Muscle layer of colon (tissue), 2 donors: ENCODE measurements at regions not wholly inside any gene's neighbourhood (a gene's known extent, or its start where the extent isn't known, plus 50 kb on each side); places are given as distances from the start of the nearest gene placed in this dataset.

Experiments
- H3K27ac ChIP-seq: one replicate; pipeline ENCODE4 v1.7.0; 2013; ENCODE audit warnings: low read depth, mild to moderate bottlenecking, low read length, moderate library complexity
- H3K27me3 ChIP-seq, 2 donors: one replicate each; pipeline ENCODE4 v1.7.0; 2013; ENCODE audit warnings: low read length in 2 of 2, mild to moderate bottlenecking in 2 of 2; ENCODE audit not compliant: insufficient read depth in 2 of 2, control insufficient read depth in 1 of 2
- H3K36me3 ChIP-seq: one replicate; pipeline ENCODE4 v1.7.0; 2013; ENCODE audit warnings: mild to moderate bottlenecking, low read length; ENCODE audit not compliant: insufficient read depth
- H3K4me1 ChIP-seq: one replicate; pipeline ENCODE4 v1.7.0; 2013; ENCODE audit warnings: mild to moderate bottlenecking, low read length; ENCODE audit not compliant: insufficient read depth
- H3K4me3 ChIP-seq, 2 donors: one replicate each; pipeline ENCODE4 v1.7.0; 2013; ENCODE audit warnings: low read length in 2 of 2, low read depth in 1 of 2, mild to moderate bottlenecking in 1 of 2, moderate library complexity in 1 of 2
- H3K9ac ChIP-seq: one replicate; pipeline ENCODE4 v1.7.0; 2013; ENCODE audit warnings: low read length
- H3K9me3 ChIP-seq: one replicate; pipeline ENCODE4 v1.7.0; 2013; ENCODE audit warnings: mild to moderate bottlenecking, low read length
- donor health status: abdominal sarcoma.
- donor health status: Adenocarcinoma of cecum.

DNA sequence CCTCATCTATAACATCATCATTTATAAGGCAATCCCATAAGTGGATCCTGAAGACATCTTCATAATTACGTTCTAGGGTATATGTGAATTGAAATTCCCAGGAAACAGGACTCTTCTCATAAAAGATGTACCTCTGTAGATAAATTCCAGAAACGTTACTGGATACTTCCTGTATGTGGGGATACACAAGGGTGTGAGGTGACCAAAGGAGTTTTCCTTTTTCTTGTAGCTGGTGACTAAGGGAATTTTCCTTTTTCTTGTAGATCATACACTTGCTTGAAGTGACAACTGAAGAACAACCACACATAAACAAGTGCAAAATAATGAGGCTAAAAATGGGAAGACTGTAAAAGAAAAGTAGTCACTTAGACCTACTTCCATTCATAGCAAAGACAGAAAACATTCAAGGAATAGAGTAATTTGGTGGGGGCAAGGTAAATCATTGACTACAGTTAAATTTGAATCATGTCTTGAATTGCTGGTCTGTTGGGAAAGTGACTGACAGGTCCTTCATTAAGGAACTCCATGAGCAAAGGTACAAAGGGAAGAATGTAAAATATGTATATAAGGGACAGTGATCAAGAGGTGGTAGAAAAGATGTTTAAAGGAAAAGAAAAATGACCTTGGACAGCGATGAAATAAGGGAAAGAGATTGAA, 53.2 kb upstream of the UBE2E3 start:
- Histone ChIP-seq H3K4me3 (no peak overlapping the region), H3K4me1 (no peaks in the 10 kb centered on the region), H3K36me3 (no peaks in the 10 kb centered on the region), H3K27me3 (no peaks in the 10 kb centered on the region), H3K9ac (no peak overlapping the region), H3K27ac (no peak overlapping the region), H3K9me3 (no peaks in the 10 kb centered on the region)

DNA sequence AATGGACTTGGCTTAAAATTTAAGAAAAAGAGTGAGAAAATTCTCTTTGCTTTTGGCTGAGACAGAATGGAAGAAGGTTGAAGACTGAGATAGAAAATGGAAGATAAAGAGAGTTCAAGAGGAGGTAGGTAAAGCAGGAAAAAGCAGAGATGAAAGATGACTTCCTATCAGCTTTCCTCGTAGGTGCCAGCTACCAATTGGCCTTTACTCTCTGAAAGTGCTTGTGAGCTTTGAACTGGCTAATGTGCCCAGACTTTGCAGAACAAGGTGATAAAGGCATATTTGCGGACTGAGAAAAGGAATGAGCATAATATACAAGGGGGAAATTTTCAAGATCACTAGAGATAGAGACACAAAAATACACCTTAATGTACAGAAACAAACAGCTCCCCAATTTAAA, 54.7 kb upstream of the UBE2E3 start:
- H3K27me3 ChIP-seq, result no peaks in the 10 kb centered on the region
- H3K4me1 ChIP-seq, result no peaks in the 10 kb centered on the region
- no peaks in the 10 kb centered on the region for H3K36me3 ChIP-seq
- H3K9ac ChIP-seq, result no peak overlapping the region
- no peak overlapping the region for H3K4me3 ChIP-seq
- H3K27ac ChIP-seq, result no peak overlapping the region
- no peaks in the 10 kb centered on the region for H3K9me3 ChIP-seq

DNA sequence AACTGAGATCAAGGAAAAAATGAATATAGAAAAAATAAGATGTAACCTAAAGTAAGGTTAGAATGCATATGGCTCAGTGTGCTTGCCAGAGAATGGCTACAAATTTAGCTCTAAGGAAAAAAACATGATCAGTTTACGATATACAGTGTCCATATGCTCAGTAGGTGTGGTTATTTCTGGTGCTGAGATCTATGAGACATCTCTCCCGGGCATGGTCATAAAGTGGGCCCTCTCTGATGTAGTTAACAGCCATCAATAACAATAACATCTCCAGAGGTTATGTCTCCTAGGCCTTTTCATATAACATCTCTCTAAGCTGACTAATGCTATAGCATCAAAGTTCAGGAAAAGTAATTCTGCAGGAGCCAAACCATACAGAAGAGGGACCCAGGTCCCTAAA, 56.3 kb upstream of the UBE2E3 start:
- no peaks in the 10 kb centered on the region for H3K36me3 ChIP-seq
- H3K4me3 ChIP-seq, result no peak overlapping the region
- no peaks in the 10 kb centered on the region for H3K4me1 ChIP-seq
- H3K9me3 ChIP-seq, result no peaks in the 10 kb centered on the region
- no peak overlapping the region for H3K9ac ChIP-seq
- no peaks in the 10 kb centered on the region for H3K27me3 ChIP-seq
- H3K27ac ChIP-seq, result no peak overlapping the region

DNA sequence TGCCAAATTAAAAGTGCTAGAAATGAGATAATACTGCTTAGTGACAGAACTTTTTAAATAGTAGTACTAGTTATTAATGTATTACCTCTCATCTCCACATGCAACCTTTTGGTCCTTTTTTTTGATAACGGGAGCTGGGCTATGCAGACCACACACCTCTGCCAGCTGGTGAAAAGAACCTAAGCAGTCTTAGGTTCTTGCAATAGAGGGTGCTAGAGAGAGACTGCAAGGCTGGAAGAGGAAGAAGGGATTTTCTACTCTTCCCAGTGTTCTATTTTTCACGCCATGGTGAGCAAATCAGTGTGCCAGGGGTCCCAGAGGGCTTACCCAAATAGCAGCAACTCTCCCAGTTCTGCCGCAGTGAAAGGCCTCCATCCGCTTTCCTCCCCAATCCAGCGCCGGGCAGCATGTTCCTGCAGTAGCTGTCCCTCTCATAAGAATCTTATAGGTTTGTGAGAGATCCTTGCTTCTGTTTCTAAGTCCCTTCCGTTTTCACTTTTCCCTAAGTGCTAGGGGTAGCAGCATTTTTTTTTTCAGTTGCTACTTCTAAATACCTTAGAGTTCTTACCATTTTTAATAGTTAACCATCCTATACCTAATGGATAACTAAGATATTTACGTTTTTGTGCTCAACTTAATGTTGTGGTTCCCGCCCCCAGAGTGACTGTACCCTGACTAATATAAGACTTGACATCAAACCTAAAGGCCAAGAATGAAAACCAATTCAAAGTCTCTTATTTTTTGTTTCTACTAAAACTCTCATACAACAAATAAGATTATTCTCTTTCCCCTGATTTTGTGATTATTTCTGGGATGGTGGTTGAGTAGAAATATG, 69.4 kb upstream of the UBE2E3 start:
- no peak overlapping the region for H3K4me3 ChIP-seq
- no peak overlapping the region for H3K27ac ChIP-seq
- no peaks in the 10 kb centered on the region for H3K4me1 ChIP-seq
- H3K27me3 ChIP-seq, result no peaks in the 10 kb centered on the region
- H3K36me3 ChIP-seq, result no peaks in the 10 kb centered on the region
- no peaks in the 10 kb centered on the region for H3K9me3 ChIP-seq
- no peak overlapping the region for H3K9ac ChIP-seq

DNA sequence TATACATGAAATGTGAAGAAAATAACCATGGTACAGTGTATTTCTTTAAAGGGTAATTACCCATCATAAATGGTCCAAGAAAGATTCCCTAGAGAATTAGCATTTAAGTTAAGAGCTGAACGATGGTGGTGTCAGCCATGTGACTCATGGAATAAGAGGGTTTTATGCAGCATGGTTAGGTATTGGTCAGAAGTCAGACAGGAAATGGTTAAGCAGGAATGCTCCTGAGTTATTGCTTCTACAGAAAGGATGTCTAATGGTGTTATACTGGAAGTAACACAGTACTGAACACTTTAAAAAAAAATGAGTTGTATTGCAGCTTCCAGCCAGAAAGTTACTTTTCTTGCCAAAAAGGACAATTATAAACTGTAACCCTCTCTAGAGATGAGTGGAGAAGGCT, 72.7 kb upstream of the UBE2E3 start:
- Histone ChIP-seq H3K36me3 (no peaks in the 10 kb centered on the region), H3K4me3 (no peak overlapping the region), H3K27me3 (no peaks in the 10 kb centered on the region), H3K9me3 (no peaks in the 10 kb centered on the region), H3K9ac (no peak overlapping the region), H3K27ac (no peak overlapping the region), H3K4me1 (no peaks in the 10 kb centered on the region)

DNA sequence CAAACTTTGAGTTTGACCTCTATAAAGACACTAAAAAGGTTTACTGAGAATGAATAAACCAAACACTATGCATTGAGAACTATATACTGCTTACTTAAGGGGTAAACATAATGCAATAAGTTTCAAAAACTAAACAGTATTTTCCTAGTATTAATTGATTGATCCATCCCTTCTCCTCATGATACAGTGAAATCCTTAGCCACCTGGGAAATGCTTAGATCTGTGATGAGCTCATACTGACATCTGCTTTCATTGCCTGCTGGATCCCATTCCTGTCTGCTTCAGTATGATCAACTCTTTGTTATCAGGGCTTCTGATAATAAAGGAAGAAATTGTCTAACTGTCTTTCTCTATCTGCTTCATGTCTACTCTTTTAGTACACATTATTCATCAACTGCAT, 74.9 kb upstream of the UBE2E3 start:
- H3K9ac ChIP-seq, result no peak overlapping the region
- H3K4me3 ChIP-seq, result no peak overlapping the region
- no peaks in the 10 kb centered on the region for H3K27me3 ChIP-seq
- H3K36me3 ChIP-seq, result no peaks in the 10 kb centered on the region
- H3K27ac ChIP-seq, result no peak overlapping the region
- H3K4me1 ChIP-seq, result no peaks in the 10 kb centered on the region
- no peaks in the 10 kb centered on the region for H3K9me3 ChIP-seq

DNA sequence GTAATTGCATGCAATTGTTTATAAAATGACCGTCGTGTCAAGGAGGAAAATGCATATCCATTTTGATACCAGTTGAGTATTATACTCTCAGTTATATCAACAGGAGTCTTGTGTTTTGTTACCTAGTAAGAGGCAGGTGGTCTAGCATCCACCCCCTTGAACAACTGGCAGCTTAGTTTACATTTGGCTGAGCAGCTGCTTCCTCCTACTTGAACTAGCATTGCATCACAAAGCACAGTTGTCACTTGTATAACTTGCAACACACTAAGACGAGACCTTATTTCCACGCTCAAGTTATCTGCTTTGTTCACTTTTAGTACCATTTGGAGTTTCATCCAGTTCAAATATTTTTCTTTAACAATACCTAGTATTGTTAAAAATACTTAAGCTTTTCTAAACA, 75.4 kb upstream of the UBE2E3 start:
- Histone ChIP-seq H3K9me3 (no peaks in the 10 kb centered on the region), H3K4me1 (no peaks in the 10 kb centered on the region), H3K27me3 (no peaks in the 10 kb centered on the region), H3K27ac (no peak overlapping the region), H3K4me3 (no peak overlapping the region), H3K9ac (no peak overlapping the region), H3K36me3 (no peaks in the 10 kb centered on the region)

DNA sequence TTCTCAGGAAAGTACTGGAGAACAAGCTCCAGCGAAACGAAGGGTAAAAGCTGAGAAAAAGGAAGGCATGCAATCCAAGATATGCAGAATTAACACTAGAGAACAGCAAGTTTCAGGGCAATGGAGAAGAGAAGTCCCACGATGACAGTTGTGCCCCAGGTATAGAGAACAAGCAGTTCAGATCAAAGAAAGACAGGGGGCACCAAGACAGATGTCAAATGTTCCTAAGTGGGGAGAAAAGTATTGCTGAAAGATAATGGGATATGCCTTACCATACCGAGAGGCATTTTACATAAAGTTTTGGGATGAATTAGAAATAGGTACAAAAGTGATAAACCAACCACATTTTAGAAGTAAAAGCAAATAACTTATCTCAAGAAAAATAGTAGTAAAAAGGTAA, 79.1 kb upstream of the UBE2E3 start:
- Histone ChIP-seq H3K9me3 (no peaks in the 10 kb centered on the region), H3K27ac (no peak overlapping the region), H3K36me3 (no peaks in the 10 kb centered on the region), H3K9ac (no peak overlapping the region), H3K4me1 (no peaks in the 10 kb centered on the region), H3K27me3 (no peaks in the 10 kb centered on the region), H3K4me3 (no peak overlapping the region)

DNA sequence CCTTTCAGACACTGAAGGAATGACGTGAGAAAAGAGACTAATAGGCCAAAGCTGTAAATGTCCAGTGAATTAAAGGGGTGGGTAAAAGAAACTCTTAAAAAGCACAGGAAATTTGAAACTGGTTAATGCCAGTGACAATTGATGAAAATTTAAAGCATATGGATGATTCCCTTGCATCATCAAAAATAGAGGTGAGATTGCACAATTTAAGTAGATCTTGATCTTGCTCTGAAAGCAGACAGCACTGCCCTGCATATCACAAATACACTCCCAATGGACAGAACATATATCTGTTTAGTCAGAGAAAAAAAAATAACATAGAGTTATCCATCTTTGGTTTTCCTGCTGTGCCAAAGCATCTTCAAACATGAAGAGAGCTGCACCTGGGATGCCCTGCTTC, 86.7 kb upstream of the UBE2E3 start:
- H3K4me1 ChIP-seq, result no peaks in the 10 kb centered on the region
- H3K9ac ChIP-seq, result no peak overlapping the region
- no peaks in the 10 kb centered on the region for H3K27me3 ChIP-seq
- H3K9me3 ChIP-seq, result no peaks in the 10 kb centered on the region
- no peak overlapping the region for H3K4me3 ChIP-seq
- no peak overlapping the region for H3K27ac ChIP-seq
- no peaks in the 10 kb centered on the region for H3K36me3 ChIP-seq

DNA sequence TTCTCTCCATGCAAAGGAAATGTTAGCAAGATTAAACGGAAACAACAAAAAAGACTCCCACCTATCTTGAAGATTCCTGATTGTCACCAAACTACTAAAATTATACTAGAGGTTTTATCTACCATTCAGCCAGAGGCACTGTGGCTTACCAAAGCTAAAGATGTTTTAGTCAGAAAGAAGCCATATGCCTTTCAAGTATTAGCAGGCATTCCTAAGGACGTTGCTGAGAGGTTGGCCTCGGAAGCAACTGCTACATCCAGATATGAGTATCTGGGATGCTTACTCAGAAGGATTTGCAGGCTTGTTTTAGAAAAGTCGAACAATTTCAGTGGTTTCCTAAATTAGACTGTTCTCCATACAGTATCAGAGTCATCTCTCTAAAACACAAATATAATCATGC, 88.3 kb upstream of the UBE2E3 start:
- no peak overlapping the region for H3K9ac ChIP-seq
- no peaks in the 10 kb centered on the region for H3K4me1 ChIP-seq

DNA sequence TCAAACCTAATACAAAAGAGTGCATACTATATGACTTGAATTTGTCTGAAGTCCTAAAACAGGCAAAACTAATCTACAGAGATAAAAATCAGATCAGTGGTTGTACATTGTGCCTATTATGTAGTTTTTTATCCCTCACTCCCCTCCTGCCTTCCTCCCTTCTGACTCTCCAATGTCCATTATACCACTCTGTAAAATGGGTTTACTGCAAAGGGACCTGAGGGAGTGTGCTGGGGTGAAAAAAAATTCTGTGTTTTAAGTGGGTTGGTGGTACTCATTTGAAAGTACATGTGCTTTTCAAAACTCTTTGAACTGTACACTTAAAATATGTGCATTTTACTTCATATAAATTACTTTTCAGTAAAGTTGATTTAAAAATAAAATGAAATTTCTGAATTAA, 89.0 kb upstream of the UBE2E3 start:
- Histone ChIP-seq H3K4me3 (no peak overlapping the region), H3K9me3 (no peaks in the 10 kb centered on the region), H3K27ac (no peak overlapping the region), H3K9ac (no peak overlapping the region), H3K4me1 (no peaks in the 10 kb centered on the region), H3K36me3 (no peaks in the 10 kb centered on the region), H3K27me3 (no peaks in the 10 kb centered on the region)

More for the DNA sequence above, 88.3 kb upstream of the UBE2E3 start:
- no peaks in the 10 kb centered on the region for H3K9me3 ChIP-seq
- H3K27ac ChIP-seq, result no peak overlapping the region
- H3K4me3 ChIP-seq, result no peak overlapping the region
- H3K27me3 ChIP-seq, result no peaks in the 10 kb centered on the region
- H3K36me3 ChIP-seq, result no peaks in the 10 kb centered on the region

DNA sequence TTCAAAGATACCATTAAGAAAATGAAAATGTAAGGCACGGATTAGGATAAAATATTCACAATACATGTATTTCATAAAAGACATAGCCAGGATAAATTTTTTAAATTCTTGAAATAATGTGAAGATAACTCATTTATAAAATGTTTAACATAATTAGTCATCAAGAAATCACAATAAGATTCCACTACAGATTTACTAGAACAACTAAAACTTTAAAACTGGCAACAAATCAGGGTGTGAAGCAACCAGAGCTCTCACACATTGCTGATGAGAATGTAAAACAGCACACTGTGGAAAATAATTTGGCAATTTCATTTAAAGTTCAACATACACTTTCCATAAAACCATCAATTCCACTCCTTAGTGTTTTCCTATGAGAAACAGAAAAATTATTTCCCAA, 89.6 kb upstream of the UBE2E3 start:
- Histone ChIP-seq H3K36me3 (no peaks in the 10 kb centered on the region), H3K9me3 (no peaks in the 10 kb centered on the region), H3K9ac (no peak overlapping the region), H3K27ac (no peak overlapping the region), H3K27me3 (no peaks in the 10 kb centered on the region), H3K4me3 (no peak overlapping the region), H3K4me1 (no peaks in the 10 kb centered on the region)
